H9 (cell line): ENCODE measurements at regions not wholly inside any gene's neighbourhood (a gene's known extent, or its start where the extent isn't known, plus 50 kb on each side); places are given as distances from the start of the nearest gene placed in this dataset.
A peak's percentile ranks its signal among the peaks of the same experiment; 100 is the strongest.

ENCODE experiments used
- DNase-seq: peaks from one replicate; pipeline ENCODE4 v3.0.0-alpha.2; 2017
- H2AFZ ChIP-seq: one replicate; pipeline ENCODE4 v1.6.1; 2013; ENCODE audit warnings: mild to moderate bottlenecking, low read length, control low read depth, moderate library complexity
- H2AK5ac ChIP-seq: 2 replicates; pipeline ENCODE4 v1.6.1; 2013; ENCODE audit warnings: low read length, control low read depth, mixed read lengths; ENCODE audit not compliant: insufficient read length
- H2BK120ac ChIP-seq: one replicate; pipeline ENCODE4 v1.6.1; 2013; ENCODE audit warnings: low read depth, mild to moderate bottlenecking, low read length, control low read depth, inconsistent platforms; ENCODE audit not compliant: poor library complexity, severe bottlenecking
- H2BK12ac ChIP-seq: 2 replicates; pipeline ENCODE4 v1.6.1; 2013; ENCODE audit warnings: low read length, control low read depth, mixed read lengths, low read depth; ENCODE audit not compliant: insufficient read length
- H2BK15ac ChIP-seq: 2 replicates; pipeline ENCODE4 v1.6.1; 2013; ENCODE audit warnings: low read depth, low read length, control low read depth
- H2BK20ac ChIP-seq: one replicate; pipeline ENCODE4 v1.6.1; 2013; ENCODE audit warnings: low read depth, mild to moderate bottlenecking, low read length, control low read depth, inconsistent platforms; ENCODE audit not compliant: poor library complexity, severe bottlenecking
- H2BK5ac ChIP-seq: 2 replicates; pipeline ENCODE4 v1.6.1; 2013; ENCODE audit warnings: low read length, control low read depth, mixed read lengths; ENCODE audit not compliant: insufficient read length
- H3K14ac ChIP-seq: 2 replicates; pipeline ENCODE4 v1.6.1; 2013; ENCODE audit warnings: low read length, control low read depth; ENCODE audit not compliant: insufficient read depth
- H3K18ac ChIP-seq: 2 replicates; pipeline ENCODE4 v1.6.1; 2013; ENCODE audit warnings: low read depth, mild to moderate bottlenecking, mixed read lengths, low read length, control low read depth; ENCODE audit not compliant: insufficient read length
- H3K23ac ChIP-seq: 2 replicates; pipeline ENCODE4 v1.6.1; 2013; ENCODE audit warnings: low read length, control low read depth, mixed read lengths, low read depth; ENCODE audit not compliant: insufficient read length
- H3K23me2 ChIP-seq: 2 replicates; pipeline ENCODE4 v1.6.1; 2013; ENCODE audit warnings: low read depth, mild to moderate bottlenecking, mixed read lengths, low read length, control low read depth; ENCODE audit not compliant: insufficient read length, poor library complexity, severe bottlenecking
- H3K27ac ChIP-seq: 2 replicates; pipeline ENCODE4 v1.5.1; 2013; ENCODE audit warnings: low read length, control low read depth, mixed read lengths, low read depth; ENCODE audit not compliant: insufficient read length
- H3K27me3 ChIP-seq: 2 replicates; pipeline ENCODE4 v1.6.1; 2013; ENCODE audit warnings: low read length, control low read depth, inconsistent platforms; ENCODE audit not compliant: insufficient read depth
- H3K4ac ChIP-seq: 2 replicates; pipeline ENCODE4 v1.6.1; 2013; ENCODE audit warnings: low read depth, mild to moderate bottlenecking, control low read depth, inconsistent platforms, low read length, moderate library complexity
- H3K4me1 ChIP-seq: 2 replicates; pipeline ENCODE4 v1.6.1; 2013; ENCODE audit warnings: low read length, control low read depth, inconsistent platforms; ENCODE audit not compliant: insufficient read depth
- H3K4me2 ChIP-seq: 2 replicates; pipeline ENCODE4 v1.6.1; 2013; ENCODE audit warnings: low read length, control low read depth, mixed read lengths; ENCODE audit not compliant: insufficient read length, insufficient read depth
- H3K56ac ChIP-seq: 2 replicates; pipeline ENCODE4 v1.6.1; 2013; ENCODE audit warnings: low read depth, mild to moderate bottlenecking, mixed read lengths, low read length, control low read depth; ENCODE audit not compliant: insufficient read length
- H3K79me1 ChIP-seq: 2 replicates; pipeline ENCODE4 v1.6.1; 2013; ENCODE audit warnings: low read depth, mild to moderate bottlenecking, moderate library complexity, low read length, control low read depth, inconsistent platforms; ENCODE audit not compliant: insufficient read depth, poor library complexity, severe bottlenecking
- H3K79me2 ChIP-seq: 2 replicates; pipeline ENCODE4 v1.6.1; 2013; ENCODE audit warnings: low read length, control low read depth, inconsistent platforms; ENCODE audit not compliant: insufficient read depth
- H3K9ac ChIP-seq: 2 replicates; pipeline ENCODE4 v1.6.1; 2013; ENCODE audit warnings: low read length, control low read depth, mixed read lengths; ENCODE audit not compliant: insufficient read length; ENCODE audit errors: extremely low read depth
- H3K9me3 ChIP-seq: one replicate; pipeline ENCODE4 v1.6.1; 2013; ENCODE audit warnings: low read depth, low read length, inconsistent platforms; ENCODE audit not compliant: control insufficient read depth
- H3T11ph ChIP-seq: one replicate; pipeline ENCODE4 v1.6.1; 2013; ENCODE audit warnings: mild to moderate bottlenecking, low read length, control low read depth, inconsistent platforms
- H4K20me1 ChIP-seq: one replicate; pipeline ENCODE4 v1.6.1; 2013; ENCODE audit not compliant: control insufficient read depth, insufficient read length, insufficient read depth
- H4K5ac ChIP-seq: 2 replicates; pipeline ENCODE4 v1.6.1; 2013; ENCODE audit warnings: low read depth, mild to moderate bottlenecking, mixed read lengths, low read length, control low read depth; ENCODE audit not compliant: insufficient read length
- H4K8ac ChIP-seq: replicated peaks from 2 replicates; pipeline ENCODE4 v1.6.1; 2013; ENCODE audit warnings: low read length, control low read depth, mixed read lengths, low read depth; ENCODE audit not compliant: insufficient read length
- H4K91ac ChIP-seq: 2 replicates; pipeline ENCODE4 v1.6.1; 2013; ENCODE audit warnings: low read depth, mild to moderate bottlenecking, moderate library complexity, mixed read lengths, low read length, control low read depth; ENCODE audit not compliant: insufficient read length
- H3K27ac Mint-ChIP-seq, 3 experiments: 2 replicates in 2 of 3; 3 replicates in 1 of 3; pipeline ENCODE4 v1.8.0; 2020 to 2021; ENCODE audit warnings: mixed read lengths in 3 of 3, mild to moderate bottlenecking in 1 of 3, moderate library complexity in 1 of 3
- H3K27me3 Mint-ChIP-seq: 2 replicates; pipeline ENCODE4 v1.8.0; 2021; ENCODE audit warnings: low read depth, mild to moderate bottlenecking, moderate library complexity, mixed read lengths
- H3K36me3 Mint-ChIP-seq, 3 experiments: 2 replicates in 2 of 3; 3 replicates in 1 of 3; pipeline ENCODE4 v1.8.0; 2020 to 2021; ENCODE audit warnings: low read depth in 3 of 3, mixed read lengths in 3 of 3; ENCODE audit not compliant: insufficient read depth in 1 of 3
- H3K4me1 Mint-ChIP-seq, 2 experiments: 2 replicates each; pipeline ENCODE4 v1.8.0; 2020; ENCODE audit warnings: mixed read lengths in 2 of 2
- H3K4me3 Mint-ChIP-seq, 2 experiments: 2 replicates in 1 of 2; 3 replicates in 1 of 2; pipeline ENCODE4 v1.8.0; 2020 to 2021; ENCODE audit warnings: mild to moderate bottlenecking in 2 of 2, mixed read lengths in 2 of 2, moderate library complexity in 1 of 2
- H3K9me3 Mint-ChIP-seq, 2 experiments: 2 replicates in 1 of 2; 3 replicates in 1 of 2; pipeline ENCODE4 v1.8.0; 2020; ENCODE audit warnings: mild to moderate bottlenecking in 2 of 2, mixed read lengths in 2 of 2, moderate library complexity in 1 of 2
- CTCF ChIP-seq: fragments of 200-600 bp; sonication (generic); conservative IDR thresholded peaks from 3 replicates; pipeline ENCODE4 v1.8.0; 2021; ENCODE audit warnings: antibody characterized with exemption, mild to moderate bottlenecking
- WGBS: extraction: QIAGEN DNeasy Blood & Tissue Kit; methylation state at CpG from one replicate; pipeline ENCODE4 v1.1.7; 2013; ENCODE audit warnings: missing lambda C conversion rate, low lambda C conversion rate, mixed read lengths; ENCODE audit not compliant: insufficient read length; ENCODE audit errors: extremely low coverage; 5-methylcytosine and 5-hydroxymethylcytosine counted together

DNA sequence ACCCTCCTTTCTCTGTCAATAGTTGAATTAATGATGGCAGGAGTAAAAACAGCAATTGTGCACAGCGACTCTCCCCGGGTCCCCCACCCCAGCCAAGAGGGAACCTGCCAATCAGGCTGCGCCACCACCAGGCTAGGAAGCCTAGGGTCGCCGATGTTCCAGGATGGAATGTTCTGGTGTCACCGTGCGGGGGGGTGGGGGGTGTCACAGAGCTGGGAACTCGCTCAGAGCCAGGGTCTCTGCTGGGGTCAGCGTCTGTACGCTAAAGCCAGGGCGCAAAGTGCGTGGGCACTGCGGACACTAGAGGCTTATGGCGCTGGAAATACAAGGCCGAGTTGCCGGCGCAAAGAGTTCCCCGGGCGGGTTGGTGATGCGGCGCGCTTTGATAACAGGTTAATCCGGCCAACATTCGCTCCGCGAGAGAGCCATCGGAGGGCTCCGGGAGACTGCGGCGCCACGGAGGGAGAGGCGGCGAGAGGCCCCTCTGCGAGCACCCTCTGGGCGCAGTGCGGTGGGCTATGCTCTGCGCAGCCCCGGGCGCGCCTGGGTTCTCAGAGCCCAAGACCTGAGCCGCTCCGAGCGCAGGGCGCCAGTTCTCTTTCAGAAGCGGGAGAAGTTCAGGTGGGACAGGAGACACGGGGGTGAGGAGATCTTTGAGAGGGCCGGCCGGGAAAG is 192.3 kb downstream of the EMX2 start:
- TF ChIP-seq CTCF, result no peak
- H3K4me2 ChIP-seq, result peak overlapping the region; percentile 77
- H4K5ac ChIP-seq, result no peak overlapping the region
- no peaks in the 10 kb centered on the region for H3K79me1 ChIP-seq
- H3K18ac ChIP-seq, result no peak overlapping the region
- H3K27ac ChIP-seq, result no peak overlapping the region
- Mint-ChIP-seq H3K36me3 (no peaks in the 10 kb centered on the region), H3K27ac (no peak overlapping the region), H3K9me3 (no peaks in the 10 kb centered on the region), H3K4me3 (peak overlapping the region in 1 of 2 experiments; percentile 49; a peak in 3 of 5 replicates), H3K4me1 (peaks cover 27 to 38% of the 10 kb centered on the region in 2 experiments), H3K27me3 (peaks cover 46% of the 10 kb centered on the region)
- no peak overlapping the region for H2AFZ ChIP-seq
- H2BK15ac ChIP-seq, result no peak overlapping the region
- no peaks in the 10 kb centered on the region for H3K9me3 ChIP-seq
- H3K79me2 ChIP-seq, result no peaks in the 10 kb centered on the region
- H4K91ac ChIP-seq, result no peak overlapping the region
- no peak overlapping the region for H4K8ac ChIP-seq
- H2AK5ac ChIP-seq, result no peak overlapping the region
- H3T11ph ChIP-seq, result no peak overlapping the region
- no peak overlapping the region for H3K9ac ChIP-seq
- H2BK20ac ChIP-seq, result no peak overlapping the region
- no peak overlapping the region for H3K56ac ChIP-seq
- peak; percentile 55 for DNase-seq
- no CpG with 5 or more reads among the region's 48 CpGs for WGBS
- peaks cover 8% of the 10 kb centered on the region; the same call in 1 of the 2 replicates for H3K27me3 ChIP-seq
- H2BK120ac ChIP-seq, result no peak overlapping the region
- no peaks in the 10 kb centered on the region for H3K4me1 ChIP-seq
- no peak overlapping the region for H3K23ac ChIP-seq
- no peak overlapping the region for H2BK12ac ChIP-seq
- peaks cover 7% of the 10 kb centered on the region for H3K23me2 ChIP-seq
- H4K20me1 ChIP-seq, result no peaks in the 10 kb centered on the region
- no peak overlapping the region for H3K4ac ChIP-seq
- no peak overlapping the region for H2BK5ac ChIP-seq
- H3K14ac ChIP-seq, result peak overlapping the region; percentile 68
